Smooth muscle cell (in vitro differentiated cells): ENCODE measurements at regions not wholly inside any gene's neighbourhood (a gene's known extent, or its start where the extent isn't known, plus 50 kb on each side); places are given as distances from the start of the nearest gene placed in this dataset.

Experiments
- DNase-seq: peaks from one replicate; lab custom pipeline; 2025; ENCODE audit not compliant: unreplicated experiment; lab: John Stamatoyannopoulos, UW
- H2AFZ ChIP-seq: fragments of 200-600 bp; sonication (generic); 2 replicates; pipeline ENCODE4 v1.6.0; 2016; ENCODE audit warnings: antibody characterized with exemption, low read depth, mild to moderate bottlenecking
- H3F3A ChIP-seq: fragments of 200-600 bp; sonication (generic); 2 replicates; pipeline ENCODE4 v1.6.0; 2017; ENCODE audit warnings: antibody characterized with exemption, low read depth
- H3K27ac ChIP-seq: fragments of 200-600 bp; sonication (generic); 2 replicates; pipeline ENCODE4 v1.5.1; 2016; ENCODE audit warnings: low read depth, mild to moderate bottlenecking
- H3K27me3 ChIP-seq: fragments of 200-600 bp; sonication (generic); 2 replicates; pipeline ENCODE4 v1.6.1; 2016; ENCODE audit warnings: low read depth, mild to moderate bottlenecking
- H3K36me3 ChIP-seq: fragments of 200-600 bp; sonication (generic); 2 replicates; pipeline ENCODE4 v1.5.1; 2016; ENCODE audit warnings: low read depth
- H3K4me1 ChIP-seq: fragments of 200-600 bp; sonication (generic); 2 replicates; pipeline ENCODE4 v1.5.1; 2016; ENCODE audit warnings: low read depth
- H3K4me2 ChIP-seq: fragments of 200-600 bp; sonication (generic); 2 replicates; pipeline ENCODE4 v1.6.0; 2016; ENCODE audit warnings: mild to moderate bottlenecking
- H3K4me3 ChIP-seq: fragments of 200-600 bp; sonication (generic); 2 replicates; pipeline ENCODE4 v1.5.1; 2016; ENCODE audit warnings: mild to moderate bottlenecking
- H3K79me2 ChIP-seq: fragments of 200-600 bp; sonication (generic); 2 replicates; pipeline ENCODE4 v1.6.0; 2016; ENCODE audit warnings: low read depth, mild to moderate bottlenecking
- H3K9ac ChIP-seq: fragments of 200-600 bp; sonication (generic); 2 replicates; pipeline ENCODE4 v1.6.0; 2016; ENCODE audit warnings: low read depth
- H3K9me3 ChIP-seq: fragments of 200-600 bp; sonication (generic); replicated peaks from 2 replicates; pipeline ENCODE4 v1.5.1; 2016; ENCODE audit warnings: low read depth
- H4K20me1 ChIP-seq: fragments of 200-600 bp; sonication (generic); 2 replicates; pipeline ENCODE4 v1.6.0; 2016; ENCODE audit warnings: low read depth
- CTCF ChIP-seq: fragments of 200-600 bp; sonication (generic); IDR thresholded peaks from 2 replicates; pipeline ENCODE4 v1.5.1; 2017; ENCODE audit warnings: borderline replicate concordance, mild to moderate bottlenecking, antibody characterized with exemption; ENCODE audit not compliant: insufficient read depth, poor library complexity, severe bottlenecking
- WGBS: methylation state at CpG from one replicate; pipeline ENCODE4 v1.1.7; 2016; ENCODE audit warnings: low lambda C conversion rate; 5-methylcytosine and 5-hydroxymethylcytosine counted together

GRCh38 chr10:131802996-131803395, 97.8 kb upstream of the PPP2R2D start:
- peaks cover 4% of the 10 kb centered on the region for H3K9me3 ChIP-seq

GRCh38 chr10:131803860-131804425, 96.9 kb upstream of the PPP2R2D start:
- H3F3A ChIP-seq, result no peaks in the 10 kb centered on the region
- H3K36me3 ChIP-seq, result no peaks in the 10 kb centered on the region
- H3K4me2 ChIP-seq, result no peak overlapping the region
- no peak overlapping the region for H2AFZ ChIP-seq
- no peak for DNase-seq
- peaks cover under 1% of the 10 kb centered on the region for H3K27me3 ChIP-seq
- H3K4me3 ChIP-seq, result no peak overlapping the region
- H4K20me1 ChIP-seq, result no peaks in the 10 kb centered on the region
- no peaks in the 10 kb centered on the region for H3K79me2 ChIP-seq
- WGBS, result 83% methylated on average over 9 of the region's 9 CpGs
- no peak overlapping the region for H3K27ac ChIP-seq
- H3K4me1 ChIP-seq, result no peaks in the 10 kb centered on the region
- peaks cover 4% of the 10 kb centered on the region for H3K9me3 ChIP-seq
- no peak overlapping the region for H3K9ac ChIP-seq
- TF ChIP-seq CTCF, result no peak

More at GRCh38 chr10:131802996-131803395, 97.8 kb upstream of the PPP2R2D start:
- no peaks in the 10 kb centered on the region for H3K4me1 ChIP-seq
- no peaks in the 10 kb centered on the region for H3K27me3 ChIP-seq
- 84% methylated on average over 13 of the region's 13 CpGs for WGBS
- no peak for DNase-seq
- H3F3A ChIP-seq, result no peaks in the 10 kb centered on the region
- H3K79me2 ChIP-seq, result no peaks in the 10 kb centered on the region
- H3K9ac ChIP-seq, result no peak overlapping the region
- H3K4me2 ChIP-seq, result no peak overlapping the region
- H4K20me1 ChIP-seq, result no peaks in the 10 kb centered on the region
- H2AFZ ChIP-seq, result no peak overlapping the region
- H3K27ac ChIP-seq, result no peak overlapping the region
- TF ChIP-seq CTCF, result no peak
- no peak overlapping the region for H3K4me3 ChIP-seq
- H3K36me3 ChIP-seq, result no peaks in the 10 kb centered on the region

- Histone ChIP-seq H3K9me3 (no peaks in the 10 kb centered on the region), H3F3A (no peaks in the 10 kb centered on the region), H3K4me3 (no peak overlapping the region), H3K27ac (no peak overlapping the region), H3K79me2 (no peaks in the 10 kb centered on the region), H4K20me1 (no peaks in the 10 kb centered on the region), H3K36me3 (no peaks in the 10 kb centered on the region), H3K27me3 (peaks cover 6% of the 10 kb centered on the region), H2AFZ (no peak overlapping the region), H3K4me1 (no peaks in the 10 kb centered on the region), H3K9ac (no peak overlapping the region), H3K4me2 (no peak overlapping the region)
- no peak for TF ChIP-seq CTCF
- WGBS, result 90% methylated on average over 20 of the region's 20 CpGs
- DNase-seq, result no peak
These were observed 96.1 kb upstream of the PPP2R2D start for GRCh38 chr10:131804551-131805295.
